K562 (cell line): ENCODE measurements at regions not wholly inside any gene's neighbourhood (a gene's known extent, or its start where the extent isn't known, plus 50 kb on each side); places are given as distances from the start of the nearest gene placed in this dataset.

Source experiments
- AFF4 ChIP-seq: sonication (generic); formaldehyde crosslinking; IDR thresholded peaks from 2 replicates; pipeline ENCODE4 v1.8.0; 2023; ENCODE audit warnings: mild to moderate bottlenecking, missing genetic modification reagents
- ARID2 ChIP-seq: fragments of 450-650 bp; IDR thresholded peaks from 2 replicates; pipeline ENCODE4 v1.6.1; 2017; ENCODE audit warnings: antibody characterized with exemption, mild to moderate bottlenecking
- E2F1 ChIP-seq: sonication (generic); formaldehyde crosslinking; IDR thresholded peaks from 2 replicates; pipeline ENCODE4 v1.8.1; 2023; ENCODE audit warnings: mild to moderate bottlenecking, missing genetic modification reagents, moderate library complexity
- EP400 ChIP-seq: fragments of 450-650 bp; IDR thresholded peaks from 2 replicates; pipeline ENCODE4 v1.6.1; 2017; ENCODE audit warnings: antibody characterized with exemption, mild to moderate bottlenecking, moderate library complexity
- MTA3 ChIP-seq: fragments of 450-650 bp; formaldehyde crosslinking; IDR thresholded peaks from 2 replicates; pipeline ENCODE4 v1.6.1; 2017; ENCODE audit warnings: mild to moderate bottlenecking, borderline replicate concordance
- SMAD1 ChIP-seq: fragments of 150-350 bp; IDR thresholded peaks from 2 replicates; pipeline ENCODE4 v1.6.1; 2014; ENCODE audit warnings: low read length, low read depth; ENCODE audit not compliant: partially characterized antibody
- SNIP1 ChIP-seq: fragments of 450-650 bp; IDR thresholded peaks from 2 replicates; pipeline ENCODE4 v1.7.1; 2017; ENCODE audit warnings: low read depth, mild to moderate bottlenecking
- SRSF3 ChIP-seq: fragments of 200-400 bp; formaldehyde crosslinking; IDR thresholded peaks from 2 replicates; pipeline ENCODE4 v1.6.1; 2016; ENCODE audit warnings: mild to moderate bottlenecking, low read length, moderate library complexity; ENCODE audit not compliant: insufficient read depth
- TAF7 ChIP-seq: fragments of 450-650 bp; IDR thresholded peaks from 2 replicates; pipeline ENCODE4 v1.6.1; 2016; ENCODE audit warnings: missing genetic modification characterization, missing compliant biosample characterization
- TFAM ChIP-seq: fragments of 250-450 bp; sonication (Bioruptor Pico); conservative IDR thresholded peaks from 2 replicates; pipeline ENCODE4 v1.5.0; 2021; ENCODE audit warnings: mild to moderate bottlenecking, moderate library complexity
- ZFX ChIP-seq: sonication (generic); formaldehyde crosslinking; IDR thresholded peaks from 2 replicates; pipeline ENCODE4 v1.8.0; 2022; ENCODE audit warnings: mild to moderate bottlenecking, missing genetic modification reagents, moderate library complexity
- ZNF507 ChIP-seq: conservative IDR thresholded peaks from 2 replicates; pipeline ENCODE4 v1.6.1; 2017; ENCODE audit warnings: missing genetic modification characterization, missing compliant biosample characterization

- no peak for TF ChIP-seq EP400
- no peak for TF ChIP-seq AFF4 (CRISPR knock-in tag)
- TF ChIP-seq TAF7 (tag), result no peak
- no peak for TF ChIP-seq MTA3
- no peak for TF ChIP-seq ZNF507 (tag)
- no peak for TF ChIP-seq TFAM
- no peak for TF ChIP-seq SMAD1
- TF ChIP-seq SRSF3, result no peak
- TF ChIP-seq ZFX, result no peak
- TF ChIP-seq ARID2, result no peak
- no peak for TF ChIP-seq SNIP1
- no peak for TF ChIP-seq E2F1 (CRISPR knock-in tag)
Observed at GRCh38 chr5:88398316-88398715, 129.7 kb upstream of the TMEM161B start (continued).
